Heart left ventricle (tissue), 13 donors: ENCODE measurements at regions not wholly inside any gene's neighbourhood (a gene's known extent, or its start where the extent isn't known, plus 50 kb on each side); places are given as distances from the start of the nearest gene placed in this dataset.

ENCODE experiments used
- POLR2A ChIP-seq, 2 donors: fragments of 450-650 bp; IDR thresholded peaks; one replicate each; pipeline ENCODE4 v1.6.1; 2017; ENCODE audit warnings: antibody characterized with exemption in 2 of 2, mild to moderate bottlenecking in 2 of 2, moderate library complexity in 2 of 2
- TF ChIP-seq, protein P1 (sequence below), 12 donors: fragments of 200-600 bp; sonication (generic) in 4 of 12; IDR thresholded peaks; one replicate each; pipeline versions ENCODE4 v1.5.0 to v1.8.0; 2018 to 2022; ENCODE audit warnings: antibody characterized with exemption in 12 of 12, mild to moderate bottlenecking in 5 of 12
- donor health status: ischemic (EF 13 %, LVEDD 7.1; RV severe dilation, severe dysfunction).
- donor health status: DM: no; HTN: yes; CAD: no.
- donor health status: DM: no; HTN: no; CAD: no.
- donor health status: ischemic (EF 25% LVEDD 6.9; RV normal size, moderate dysfunction).
- donor health status: ischemic (EF 25% LVEDD 5.7; RV mildly dilated, moderate dysfunction).
- donor health status: ischemic (EF 35%, LVEDD 5.7; RV mildly dilated, moderate dysfunction).
- donor health status: nonischemic (EF 11% LVEDD 7.7; RV severe dilation, severe dysfunction).
- donor health status: DM: yes; HTN: yes; CAD: no.
- donor health status: PGD.
- donor health status: ischemic (EF 29% LVEDD 5.4; RV normal size, mild dysfunction).
- donor health status: nonischemic (EF 23%, LVEDD 6.1; RV moderate dilation, normal function).

DNA sequence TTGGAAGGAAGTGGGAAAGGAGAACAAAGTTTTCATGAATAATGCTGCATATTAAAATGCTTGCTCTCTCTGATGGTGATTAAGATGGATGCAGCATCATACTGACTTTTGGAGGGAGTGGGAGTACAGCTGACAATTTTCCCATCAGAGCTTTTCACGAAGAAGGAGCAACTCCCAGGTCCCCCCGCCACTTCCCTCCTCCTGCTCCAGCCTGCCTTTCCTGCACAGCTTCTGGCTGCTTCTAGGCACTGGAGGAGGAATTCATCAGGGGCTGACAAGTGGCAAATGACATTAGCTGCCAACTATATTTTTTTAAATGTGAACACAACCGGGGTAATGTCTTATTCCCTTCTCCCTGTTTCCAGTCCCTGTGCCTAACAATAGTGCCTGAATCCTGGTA, 477.9 kb downstream of the SHISA9 start:
- no peak for TF ChIP-seq POLR2A (IDR thresholded peaks at IDR 0.05)
- TF ChIP-seq, protein P1, sequence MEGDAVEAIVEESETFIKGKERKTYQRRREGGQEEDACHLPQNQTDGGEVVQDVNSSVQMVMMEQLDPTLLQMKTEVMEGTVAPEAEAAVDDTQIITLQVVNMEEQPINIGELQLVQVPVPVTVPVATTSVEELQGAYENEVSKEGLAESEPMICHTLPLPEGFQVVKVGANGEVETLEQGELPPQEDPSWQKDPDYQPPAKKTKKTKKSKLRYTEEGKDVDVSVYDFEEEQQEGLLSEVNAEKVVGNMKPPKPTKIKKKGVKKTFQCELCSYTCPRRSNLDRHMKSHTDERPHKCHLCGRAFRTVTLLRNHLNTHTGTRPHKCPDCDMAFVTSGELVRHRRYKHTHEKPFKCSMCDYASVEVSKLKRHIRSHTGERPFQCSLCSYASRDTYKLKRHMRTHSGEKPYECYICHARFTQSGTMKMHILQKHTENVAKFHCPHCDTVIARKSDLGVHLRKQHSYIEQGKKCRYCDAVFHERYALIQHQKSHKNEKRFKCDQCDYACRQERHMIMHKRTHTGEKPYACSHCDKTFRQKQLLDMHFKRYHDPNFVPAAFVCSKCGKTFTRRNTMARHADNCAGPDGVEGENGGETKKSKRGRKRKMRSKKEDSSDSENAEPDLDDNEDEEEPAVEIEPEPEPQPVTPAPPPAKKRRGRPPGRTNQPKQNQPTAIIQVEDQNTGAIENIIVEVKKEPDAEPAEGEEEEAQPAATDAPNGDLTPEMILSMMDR (IDR thresholded peaks at IDR 0.05) = no peak
